Stimulated activated CD8-positive, alpha-beta memory T cell treated with anti-CD3 and anti-CD28 coated beads, Interleukin-12 subunit alpha, Interleukin-12 subunit beta, amount 100 ng/mL, for 24 hours (primary cell): ENCODE measurements at regions not wholly inside any gene's neighbourhood (a gene's known extent, or its start where the extent isn't known, plus 50 kb on each side); places are given as distances from the start of the nearest gene placed in this dataset.

Experiments used
- DNase-seq: peaks from one replicate; pipeline ENCODE4 v3.0.0-alpha.2; 2020; ENCODE audit errors: extremely low read depth

- DNase-seq = no peak
Measured at GRCh38 chr3:106814231-106814630, 563.0 kb upstream of the CCDC54 start.

GRCh38 chr3:106816838-106817237 is 560.4 kb upstream of the CCDC54 start:
- no peak for DNase-seq

GRCh38 chr3:106817706-106818105 is 559.5 kb upstream of the CCDC54 start:
- no peak for DNase-seq

GRCh38 chr3:106819440-106819839 is 557.8 kb upstream of the CCDC54 start:
- no peak for DNase-seq

GRCh38 chr3:106820726-106821362 is 556.4 kb upstream of the CCDC54 start:
- DNase-seq = no peak

GRCh38 chr3:106821801-106822200 is 555.4 kb upstream of the CCDC54 start:
- DNase-seq = no peak

- no peak for DNase-seq
Measured at GRCh38 chr3:106822204-106822603, 555.0 kb upstream of the CCDC54 start.

- no peak for DNase-seq
Measured at GRCh38 chr3:106823701-106824100, 553.5 kb upstream of the CCDC54 start.

- no peak for DNase-seq
Measured at GRCh38 chr3:106824856-106825255, 552.4 kb upstream of the CCDC54 start.

GRCh38 chr3:106825962-106826605 is 551.2 kb upstream of the CCDC54 start:
- DNase-seq = no peak

- no peak for DNase-seq
Measured at GRCh38 chr3:106826791-106827311, 550.4 kb upstream of the CCDC54 start.

- no peak for DNase-seq
Measured at GRCh38 chr3:106827515-106828213, 549.6 kb upstream of the CCDC54 start.

- DNase-seq = no peak
Measured at GRCh38 chr3:106829206-106829605, 548.0 kb upstream of the CCDC54 start.

GRCh38 chr3:106830334-106830733 is 546.9 kb upstream of the CCDC54 start:
- DNase-seq = no peak

GRCh38 chr3:106836906-106837305 is 540.3 kb upstream of the CCDC54 start:
- no peak for DNase-seq

GRCh38 chr3:106837616-106838015 is 539.6 kb upstream of the CCDC54 start:
- DNase-seq = no peak

GRCh38 chr3:106839576-106840280 is 537.5 kb upstream of the CCDC54 start:
- DNase-seq = no peak

- DNase-seq = no peak
Measured at GRCh38 chr3:106840319-106840718, 536.9 kb upstream of the CCDC54 start.

- DNase-seq = no peak
Measured at GRCh38 chr3:106842151-106842550, 535.1 kb upstream of the CCDC54 start.

- no peak for DNase-seq
Measured at GRCh38 chr3:106844638-106845037, 532.6 kb upstream of the CCDC54 start.

- DNase-seq = no peak
Measured at GRCh38 chr3:106848099-106848498, 529.1 kb upstream of the CCDC54 start.

- no peak for DNase-seq
Measured at GRCh38 chr3:106850437-106850836, 526.8 kb upstream of the CCDC54 start.
